ENCODE measurements at regions not wholly inside any gene's neighbourhood (a gene's known extent, or its start where the extent isn't known, plus 50 kb on each side); places are given as distances from the start of the nearest gene placed in this dataset.
"Not testable (repeated sequence)": the region's sequence is repeated elsewhere in the genome, so short reads cannot be mapped to it uniquely, and the experiment has no call there.

DNA sequence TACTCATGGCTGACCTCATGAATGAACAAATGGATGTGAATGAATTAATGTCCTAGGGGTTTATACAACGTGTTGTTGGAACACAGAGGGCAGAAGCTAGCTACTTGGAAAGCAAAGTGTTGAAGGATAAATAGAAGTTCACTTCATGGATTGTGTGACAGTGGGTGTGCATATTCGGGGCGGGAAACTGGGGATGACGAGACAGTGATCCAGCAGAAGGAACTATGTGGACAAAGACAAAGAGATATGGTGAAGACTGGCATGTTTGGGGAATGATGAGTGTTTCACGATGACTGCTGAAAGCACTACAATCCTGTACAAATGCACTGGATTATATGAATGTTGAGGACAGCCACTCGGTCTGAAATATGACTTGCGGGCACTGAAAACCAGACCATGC is 250.5 kb upstream of the C16orf82 start:
- DNase-seq: no peak

GRCh38 chr16:26816885-26817571 is 249.7 kb upstream of the C16orf82 start:
- DNase-seq: no peak

- no peak for DNase-seq
Observed at GRCh38 chr16:26818393-26818792, 248.3 kb upstream of the C16orf82 start.

DNA sequence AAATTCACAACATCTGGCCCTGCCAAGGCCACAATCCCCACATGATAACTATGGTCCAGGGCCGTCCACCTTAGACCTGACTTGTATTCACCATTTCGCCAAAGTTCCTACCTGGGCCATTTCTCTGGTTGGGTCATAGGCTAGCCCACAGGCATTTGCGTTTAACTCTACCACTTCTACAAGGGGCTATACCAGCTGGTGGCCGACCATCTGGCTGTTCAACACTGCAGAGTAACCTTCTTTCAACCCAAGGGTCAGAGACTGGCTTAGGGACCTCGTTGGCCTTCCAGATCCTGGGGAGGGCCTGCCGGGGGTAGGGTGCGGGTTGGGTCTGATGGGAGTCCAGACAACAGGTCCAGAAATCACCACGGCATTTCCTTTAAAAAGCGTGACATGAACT is 242.3 kb upstream of the C16orf82 start:
- no peak for DNase-seq

DNA sequence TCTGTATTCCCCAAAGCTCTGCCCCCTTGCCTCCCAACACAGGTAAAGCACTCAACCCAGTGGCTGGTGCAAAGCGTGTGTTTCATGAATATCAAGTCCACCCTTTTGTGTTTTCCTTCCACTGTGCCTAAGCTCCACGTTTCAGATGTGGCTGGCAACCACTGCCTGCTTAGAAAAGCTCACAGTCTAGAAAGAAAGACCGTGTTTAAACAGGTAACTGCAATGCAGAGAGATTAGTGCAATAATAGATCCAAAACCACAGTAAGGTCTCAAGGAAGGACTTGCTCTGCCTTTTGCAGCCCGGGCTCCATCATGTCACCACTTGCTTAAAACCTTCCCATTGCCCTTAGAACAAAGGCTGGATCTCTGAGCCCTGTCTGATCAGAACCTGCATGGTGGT is 240.2 kb upstream of the C16orf82 start:
- no peak for DNase-seq

GRCh38 chr16:26827386-26827785 is 239.3 kb upstream of the C16orf82 start:
- no peak for DNase-seq

- no peak for DNase-seq
Observed at GRCh38 chr16:26830428-26831127, 236.1 kb upstream of the C16orf82 start.

GRCh38 chr16:26836114-26836513 is 230.6 kb upstream of the C16orf82 start:
- DNase-seq: not testable (repeated sequence)

GRCh38 chr16:26838931-26839330 is 227.8 kb upstream of the C16orf82 start:
- no peak for DNase-seq

DNA sequence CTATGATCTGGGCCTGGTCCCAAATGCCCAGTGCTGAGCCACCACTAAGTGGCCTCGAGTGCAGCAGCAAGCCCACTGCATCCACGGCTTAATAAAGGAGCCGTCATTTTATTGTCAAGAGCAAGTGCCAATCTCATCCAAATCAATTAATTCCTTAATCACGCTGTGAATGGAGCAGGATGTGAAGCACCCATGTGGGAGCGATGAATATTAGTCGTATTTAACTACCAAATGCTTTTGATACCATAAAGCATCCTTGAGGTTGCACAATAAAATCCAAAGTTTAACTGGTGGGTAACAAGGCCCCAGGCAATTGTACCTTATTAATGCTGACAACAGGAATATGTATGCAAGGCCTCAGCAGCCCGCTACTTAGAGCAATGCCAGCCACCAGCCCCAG is 226.0 kb upstream of the C16orf82 start:
- no peak for DNase-seq

DNA sequence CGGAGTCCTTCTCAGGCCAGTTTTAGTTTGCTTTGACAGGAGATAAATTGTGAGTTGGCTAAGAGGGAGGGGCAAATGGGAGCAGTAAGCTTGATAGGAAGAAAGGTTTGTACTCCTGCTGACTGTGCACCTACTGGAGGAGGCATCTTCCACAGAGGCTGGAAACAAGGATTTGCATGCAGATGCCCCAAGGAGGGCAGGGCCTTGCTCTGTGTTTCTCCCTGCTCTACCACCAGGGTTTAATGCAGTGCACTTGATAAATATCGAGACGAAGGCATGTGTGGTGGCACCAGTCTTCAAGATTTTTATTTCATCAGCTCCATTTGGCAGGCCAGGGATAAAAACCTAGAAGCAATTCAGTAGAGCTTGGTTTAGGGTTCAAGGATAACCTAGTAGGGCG is 210.5 kb upstream of the C16orf82 start:
- DNase-seq: no peak

- DNase-seq: no peak
Observed at GRCh38 chr16:26856791-26857190, 209.9 kb upstream of the C16orf82 start.

DNA sequence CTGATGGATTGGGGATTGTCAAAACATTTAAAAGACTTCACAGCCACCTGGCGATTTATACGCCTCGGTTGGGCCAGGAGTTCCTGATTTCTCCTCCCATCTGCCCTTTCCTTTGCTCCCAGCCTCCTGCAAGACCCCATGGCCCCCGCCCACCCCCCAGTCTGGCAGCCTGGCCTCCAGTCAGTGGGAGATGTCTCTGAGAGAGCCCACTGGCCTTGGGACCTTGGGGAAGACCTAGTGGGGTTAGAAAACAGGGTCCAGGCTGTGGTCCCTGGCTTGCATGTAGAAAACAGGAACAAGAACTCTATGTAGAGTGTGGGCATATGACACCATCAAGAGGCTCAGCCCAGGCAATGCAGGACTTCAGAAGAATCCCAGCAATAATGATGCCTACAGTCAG is 209.4 kb upstream of the C16orf82 start:
- DNase-seq: no peak

- DNase-seq: no peak
Observed at GRCh38 chr16:26860506-26860905, 206.2 kb upstream of the C16orf82 start.

DNA sequence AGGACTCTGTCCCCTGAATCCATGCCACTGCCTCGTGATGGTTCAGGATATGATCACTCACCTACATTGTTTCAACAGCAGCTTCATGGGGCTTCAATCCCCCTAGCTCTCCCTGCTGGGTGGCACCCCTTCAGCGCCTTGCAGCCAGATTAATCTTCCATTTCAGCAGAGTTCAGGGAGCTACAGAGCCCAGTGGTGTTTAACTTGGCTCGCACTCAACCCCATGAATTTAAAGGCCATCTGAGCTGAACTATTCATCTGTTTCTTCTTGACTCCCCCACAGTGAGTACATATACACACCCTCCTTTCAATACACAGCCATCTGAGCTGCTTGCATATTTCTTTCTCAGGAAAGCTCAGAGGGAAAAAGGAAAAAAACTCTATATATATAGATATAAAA is 202.8 kb upstream of the C16orf82 start:
- peak; percentile 29 for DNase-seq

DNA sequence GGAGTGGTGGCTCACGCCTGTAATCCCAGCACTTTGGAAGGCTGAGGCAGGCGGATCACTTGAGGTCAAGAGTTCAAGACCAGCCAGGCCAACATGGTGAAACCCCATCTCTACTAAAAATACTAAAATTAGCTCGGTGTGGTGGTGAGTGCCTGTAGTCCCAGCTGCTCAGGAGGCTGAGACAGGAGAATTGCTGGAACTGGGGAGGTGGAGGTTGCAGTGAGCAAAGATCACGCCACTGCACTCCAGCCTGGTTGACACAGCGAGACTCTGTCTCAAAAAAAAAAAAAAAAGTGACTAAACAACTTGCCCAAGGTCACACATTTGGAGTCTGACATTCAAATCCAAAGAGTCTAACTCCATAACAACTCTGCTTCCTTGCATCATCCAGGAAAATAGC is 192.4 kb upstream of the C16orf82 start:
- DNase-seq: not testable (repeated sequence)

DNA sequence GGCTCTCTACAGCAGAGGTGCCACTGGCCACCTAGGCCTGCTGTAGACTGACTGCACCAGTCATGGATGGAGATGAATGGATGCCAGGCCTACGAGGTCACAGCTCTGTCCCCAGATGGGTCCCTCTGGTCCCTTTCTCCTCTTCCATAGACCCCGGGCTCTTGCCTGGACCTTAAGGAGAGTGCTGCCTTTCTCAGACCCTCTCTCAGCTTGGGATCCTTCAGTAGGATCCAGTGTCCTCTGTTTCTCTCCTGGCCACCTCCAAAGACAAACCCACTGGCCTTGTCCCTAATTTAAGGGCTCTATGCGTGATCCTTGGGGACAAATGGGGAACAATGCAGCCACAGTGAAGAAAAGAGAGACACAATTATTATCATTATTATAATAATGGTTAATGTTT is 189.3 kb upstream of the C16orf82 start:
- no peak for DNase-seq

DNA sequence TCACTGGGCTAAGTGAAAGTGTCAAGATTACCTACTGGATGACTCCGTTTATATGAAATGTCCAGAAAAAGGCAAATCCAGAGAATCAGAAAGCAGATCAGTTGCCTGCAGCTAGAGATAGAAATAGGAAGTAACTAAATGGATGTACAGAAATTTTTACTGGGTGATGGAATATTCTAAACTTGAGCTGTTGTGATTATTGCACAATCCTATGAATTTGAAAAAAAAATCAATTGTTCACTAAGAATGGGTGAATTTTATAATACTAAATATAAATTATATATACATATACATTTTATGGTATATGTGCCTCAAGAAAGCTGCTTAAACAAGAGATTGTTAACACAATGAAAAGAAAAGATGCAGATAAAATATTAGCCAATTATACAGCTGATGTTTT is 181.1 kb upstream of the C16orf82 start:
- no peak for DNase-seq

GRCh38 chr16:26889740-26890139 is 177.0 kb upstream of the C16orf82 start:
- DNase-seq: no peak

- DNase-seq: no peak
Observed at GRCh38 chr16:26898200-26898599, 168.5 kb upstream of the C16orf82 start.

- DNase-seq: no peak
Observed at GRCh38 chr16:26901196-26901861, 165.4 kb upstream of the C16orf82 start.

DNA sequence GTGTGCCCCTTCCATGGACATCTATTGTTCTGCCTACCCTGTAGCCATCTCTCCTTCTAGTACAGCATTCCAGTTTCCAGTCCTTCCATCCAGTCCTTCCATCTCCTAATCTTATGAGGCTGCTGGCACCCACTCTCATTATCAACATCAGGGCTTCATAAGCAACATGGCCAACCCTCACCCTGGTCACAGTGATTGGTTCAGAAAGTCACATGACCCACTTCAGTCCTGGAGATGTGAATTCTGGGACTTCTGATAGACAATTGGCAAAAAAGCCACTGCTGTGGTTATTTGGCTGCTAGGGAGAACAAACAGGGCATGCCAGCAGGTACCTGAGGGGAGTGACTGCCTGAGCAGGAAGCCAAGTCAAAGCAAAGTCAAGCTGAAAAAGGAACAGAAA is 164.7 kb upstream of the C16orf82 start:
- DNase-seq: no peak

- DNase-seq: no peak
Observed at GRCh38 chr16:26905336-26905735, 161.4 kb upstream of the C16orf82 start.

GRCh38 chr16:26909623-26910022 is 157.1 kb upstream of the C16orf82 start:
- no peak for DNase-seq

All from NCI-H2029 (cell line).